T47D (cell line): ENCODE measurements at regions not wholly inside any gene's neighbourhood (a gene's known extent, or its start where the extent isn't known, plus 50 kb on each side); places are given as distances from the start of the nearest gene placed in this dataset.
"Not testable (repeated sequence)": the region's sequence is repeated elsewhere in the genome, so short reads cannot be mapped to it uniquely, and the experiment has no call there.

ENCODE experiments used
- DNase-seq, 2 experiments: peaks; one replicate each; pipeline versions ENCODE4 v3.0.0 to v3.0.0-alpha.2; 2011 to 2012; ENCODE audit warnings: low read depth in 1 of 2, low spot score in 1 of 2
- in situ Hi-C: cut with HindIII; loops from 2 replicates; pipeline ENCODE4 v1.10.0; 2016; ENCODE audit warnings: low sequenced_read_pairs, low pct_unique_long_range_greater_than_20kb

- DNase-seq, in situ Hi-C loops: not testable (repeated sequence)
These were observed 315.3 kb downstream of the TP53TG3F start for GRCh38 chr16:33774724-33775123.

GRCh38 chr16:33816328-33816944, 357.0 kb downstream of the TP53TG3F start:
- in situ Hi-C loops, DNase-seq: not testable (repeated sequence)

- DNase-seq, in situ Hi-C loops: not testable (repeated sequence)
These were observed 365.3 kb downstream of the TP53TG3F start for GRCh38 chr16:33824736-33825135.

GRCh38 chr16:33827522-33827921, 368.1 kb downstream of the TP53TG3F start:
- DNase-seq, result not testable (repeated sequence)

GRCh38 chr16:33839157-33839556, 379.7 kb downstream of the TP53TG3F start:
- DNase-seq, in situ Hi-C loops: not testable (repeated sequence)

More at GRCh38 chr16:33827522-33827921, 368.1 kb downstream of the TP53TG3F start:
- in situ Hi-C loops, result not testable (repeated sequence)

- DNase-seq, in situ Hi-C loops: not testable (repeated sequence)
These were observed 385.1 kb downstream of the TP53TG3F start for GRCh38 chr16:33844533-33844932.
